Duodenal mucosa (tissue), 2 donors: ENCODE measurements at regions not wholly inside any gene's neighbourhood (a gene's known extent, or its start where the extent isn't known, plus 50 kb on each side); places are given as distances from the start of the nearest gene placed in this dataset.

Experiments
- H3K27ac ChIP-seq: one replicate; pipeline ENCODE4 v1.7.0; 2013; ENCODE audit warnings: low read depth, low read length
- H3K27me3 ChIP-seq, 2 donors: one replicate each; pipeline ENCODE4 v1.7.0; 2013; ENCODE audit warnings: low read length in 2 of 2, control low read depth in 1 of 2; ENCODE audit not compliant: insufficient read depth in 2 of 2, control insufficient read depth in 1 of 2
- H3K36me3 ChIP-seq, 2 donors: one replicate each; pipeline ENCODE4 v1.7.0; 2013; ENCODE audit warnings: low read length in 2 of 2, control low read depth in 1 of 2; ENCODE audit not compliant: insufficient read depth in 2 of 2, control insufficient read depth in 1 of 2
- H3K4me1 ChIP-seq, 2 donors: one replicate each; pipeline ENCODE4 v1.7.0; 2013; ENCODE audit warnings: low read length in 2 of 2, control low read depth in 1 of 2; ENCODE audit not compliant: insufficient read depth in 2 of 2, control insufficient read depth in 1 of 2
- H3K4me3 ChIP-seq, 2 donors: one replicate each; pipeline ENCODE4 v1.7.0; 2013; ENCODE audit warnings: low read length in 2 of 2, low read depth in 1 of 2
- H3K9ac ChIP-seq, 2 donors: one replicate each; pipeline ENCODE4 v1.7.0; 2013; ENCODE audit warnings: low read length in 2 of 2, low read depth in 1 of 2
- H3K9me3 ChIP-seq, 2 donors: one replicate each; pipeline ENCODE4 v1.7.0; 2013; ENCODE audit warnings: low read length in 2 of 2, control low read depth in 1 of 2; ENCODE audit not compliant: control insufficient read depth in 1 of 2

DNA sequence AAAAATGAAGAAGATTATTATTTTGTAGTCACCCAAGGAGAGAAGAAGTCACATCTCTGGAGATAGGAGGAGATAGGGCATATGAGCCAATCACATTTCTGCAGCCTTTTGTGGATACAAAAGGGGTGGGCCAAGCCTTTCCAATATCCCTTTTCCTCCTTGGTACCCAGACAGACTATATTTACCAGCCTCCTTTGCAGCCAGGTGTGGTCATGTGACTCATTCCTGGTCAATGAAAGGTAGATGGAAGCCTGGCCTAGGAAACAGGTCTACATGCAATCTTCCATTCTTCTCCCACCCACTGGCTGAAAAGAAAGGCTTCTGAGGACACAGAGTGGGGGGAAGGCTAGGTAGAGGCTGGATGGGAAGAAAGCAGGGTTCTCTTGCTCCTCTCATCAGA, 58.1 kb upstream of the ERG start:
- Histone ChIP-seq H3K4me3 (no peak overlapping the region), H3K9me3 (no peaks in the 10 kb centered on the region), H3K27me3 (no peaks in the 10 kb centered on the region), H3K27ac (no peak overlapping the region), H3K36me3 (no peaks in the 10 kb centered on the region), H3K4me1 (no peaks in the 10 kb centered on the region), H3K9ac (no peak overlapping the region)

- Histone ChIP-seq H3K36me3 (no peaks in the 10 kb centered on the region), H3K27ac (no peak overlapping the region), H3K4me1 (peaks cover 3 to 10% of the 10 kb centered on the region in 2 donors), H3K9ac (no peak overlapping the region), H3K27me3 (no peaks in the 10 kb centered on the region), H3K4me3 (no peak overlapping the region), H3K9me3 (no peaks in the 10 kb centered on the region)
These were observed 62.9 kb upstream of the ERG start for GRCh38 chr21:38561205-38561604.

DNA sequence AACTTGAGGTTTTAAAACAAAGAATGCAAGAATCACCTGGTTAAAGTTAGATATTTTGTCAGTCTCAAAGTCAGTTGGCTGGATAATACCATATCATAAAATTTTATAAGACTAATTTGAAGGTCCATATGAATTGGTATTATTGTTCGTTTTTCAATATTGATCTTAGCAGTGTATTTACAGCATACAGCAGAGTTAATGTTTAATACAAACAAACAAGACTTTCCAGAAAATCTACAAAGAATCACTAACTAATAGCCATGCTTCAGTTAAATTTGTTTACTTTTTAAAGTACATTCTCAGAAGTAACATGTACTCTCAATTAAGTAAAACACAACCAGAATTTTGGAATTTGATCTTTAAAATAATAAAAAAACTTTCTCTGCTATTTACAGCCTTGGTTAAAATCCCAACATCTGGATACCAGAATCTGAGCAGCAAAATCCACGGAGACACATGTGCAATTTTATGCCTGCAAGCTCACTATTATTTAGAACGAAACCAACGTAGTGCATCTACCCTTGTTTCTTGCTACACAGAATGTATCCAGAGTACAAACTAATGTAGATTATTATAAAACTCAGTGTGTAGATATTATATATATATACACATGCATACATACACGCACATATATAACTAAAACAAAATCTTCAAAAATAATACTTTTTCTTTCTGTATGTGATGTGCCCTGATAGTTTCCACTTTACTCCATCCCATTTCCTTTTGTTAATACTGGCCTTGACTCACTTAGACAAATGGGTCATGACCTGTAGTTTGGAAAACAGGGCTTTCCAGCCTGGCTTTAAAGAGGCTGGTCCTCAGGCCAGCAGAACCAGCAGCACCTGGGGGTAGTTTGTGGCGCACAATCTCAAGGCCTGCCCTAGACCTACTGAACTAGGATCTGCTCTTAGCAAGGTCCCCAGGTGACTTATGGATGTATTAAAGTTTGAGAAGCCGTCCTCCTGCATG, 63.6 kb upstream of the ERG start:
- Histone ChIP-seq H3K9me3 (no peaks in the 10 kb centered on the region), H3K27me3 (peaks cover 0 to under 1% of the 10 kb centered on the region in 2 donors), H3K4me3 (no peak overlapping the region), H3K27ac (no peak overlapping the region), H3K9ac (no peak overlapping the region), H3K36me3 (no peaks in the 10 kb centered on the region), H3K4me1 (peaks cover 3 to 10% of the 10 kb centered on the region in 2 donors)

GRCh38 chr21:38567335-38567969, 69.2 kb upstream of the ERG start:
- no peaks in the 10 kb centered on the region for H3K36me3 ChIP-seq
- no peak overlapping the region for H3K9ac ChIP-seq
- H3K9me3 ChIP-seq, result no peaks in the 10 kb centered on the region
- peaks cover 0 to 2% of the 10 kb centered on the region in 2 donors for H3K27me3 ChIP-seq
- H3K27ac ChIP-seq, result no peak overlapping the region
- no peak overlapping the region for H3K4me3 ChIP-seq
- peaks cover 0 to 6% of the 10 kb centered on the region in 2 donors for H3K4me1 ChIP-seq

- no peak overlapping the region for H3K27ac ChIP-seq
- no peak overlapping the region for H3K9ac ChIP-seq
- H3K4me3 ChIP-seq, result no peak overlapping the region
- no peaks in the 10 kb centered on the region for H3K9me3 ChIP-seq
- no peaks in the 10 kb centered on the region for H3K36me3 ChIP-seq
- peaks cover 0 to 2% of the 10 kb centered on the region in 2 donors for H3K27me3 ChIP-seq
- peaks cover 0 to 1% of the 10 kb centered on the region in 2 donors for H3K4me1 ChIP-seq
These were observed 69.7 kb upstream of the ERG start for GRCh38 chr21:38567970-38568360.

DNA sequence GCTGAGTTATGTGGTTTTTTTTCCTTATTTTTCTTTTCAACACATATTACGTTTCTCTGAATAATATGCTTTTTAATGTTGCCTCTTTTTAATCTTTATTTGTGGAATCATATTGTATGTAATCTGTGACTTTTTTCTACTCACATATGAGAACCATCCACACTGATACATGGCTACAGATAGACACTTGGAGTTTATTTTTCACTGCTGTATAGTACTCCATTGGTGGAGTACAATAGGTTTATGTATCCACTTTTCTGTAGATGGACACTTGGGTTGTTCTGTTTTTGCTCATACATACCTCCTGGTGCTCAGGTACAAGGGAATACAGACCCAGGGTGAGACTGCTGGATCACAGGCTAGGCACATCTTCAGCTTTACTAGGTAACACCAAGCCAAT, 71.5 kb upstream of the ERG start:
- peaks cover 0 to 2% of the 10 kb centered on the region in 2 donors for H3K27me3 ChIP-seq
- H3K36me3 ChIP-seq, result no peaks in the 10 kb centered on the region
- H3K9me3 ChIP-seq, result no peaks in the 10 kb centered on the region
- H3K9ac ChIP-seq, result no peak overlapping the region
- no peak overlapping the region for H3K4me3 ChIP-seq
- H3K4me1 ChIP-seq, result no peaks in the 10 kb centered on the region
- no peak overlapping the region for H3K27ac ChIP-seq

DNA sequence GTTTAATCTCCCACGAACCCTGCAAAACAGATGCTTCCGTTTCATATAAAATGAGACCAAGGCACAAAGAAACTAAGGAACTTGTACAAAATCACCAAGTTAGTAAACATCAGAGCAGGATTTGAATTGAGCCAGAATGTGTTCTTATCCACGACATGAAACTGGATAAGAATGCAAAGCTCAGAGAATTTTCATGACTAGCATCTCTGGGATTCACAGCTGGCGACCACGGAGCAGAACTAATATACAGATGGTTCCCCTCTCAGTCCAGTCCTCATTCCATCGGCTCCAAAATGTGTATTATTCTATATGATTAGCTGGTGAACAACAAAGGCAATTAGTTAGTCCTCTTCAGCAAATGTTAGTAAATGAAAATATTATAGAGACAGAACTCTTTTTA, 72.3 kb upstream of the ERG start:
- Histone ChIP-seq H3K27me3 (peaks cover 0 to 2% of the 10 kb centered on the region in 2 donors), H3K4me1 (no peaks in the 10 kb centered on the region), H3K4me3 (no peak overlapping the region)

GRCh38 chr21:38574895-38575575, 76.8 kb upstream of the ERG start:
- no peak overlapping the region for H3K27ac ChIP-seq
- no peaks in the 10 kb centered on the region for H3K4me1 ChIP-seq
- no peaks in the 10 kb centered on the region for H3K9me3 ChIP-seq
- H3K27me3 ChIP-seq, result no peaks in the 10 kb centered on the region
- no peak overlapping the region for H3K4me3 ChIP-seq
- no peak overlapping the region for H3K9ac ChIP-seq
- H3K36me3 ChIP-seq, result no peaks in the 10 kb centered on the region

More for the DNA sequence above, 72.3 kb upstream of the ERG start:
- Histone ChIP-seq H3K9ac (no peak overlapping the region), H3K9me3 (no peaks in the 10 kb centered on the region), H3K36me3 (no peaks in the 10 kb centered on the region), H3K27ac (no peak overlapping the region)

GRCh38 chr21:38577887-38578286, 79.6 kb upstream of the ERG start:
- no peak overlapping the region for H3K4me3 ChIP-seq
- H3K9ac ChIP-seq, result no peak overlapping the region
- no peak overlapping the region for H3K27ac ChIP-seq
- H3K4me1 ChIP-seq, result no peaks in the 10 kb centered on the region
- H3K36me3 ChIP-seq, result no peaks in the 10 kb centered on the region
- no peaks in the 10 kb centered on the region for H3K9me3 ChIP-seq
- no peaks in the 10 kb centered on the region for H3K27me3 ChIP-seq
